22Rv1 (cell line): ENCODE measurements at regions not wholly inside any gene's neighbourhood (a gene's known extent, or its start where the extent isn't known, plus 50 kb on each side); places are given as distances from the start of the nearest gene placed in this dataset.

Source experiments
- H3K27ac ChIP-seq: fragments of 450-650 bp; 2 replicates; pipeline ENCODE4 v1.5.1; 2017
- CTCF ChIP-seq: fragments of 450-650 bp; IDR thresholded peaks from 2 replicates; pipeline ENCODE4 v1.5.1; 2017; ENCODE audit warnings: mild to moderate bottlenecking
- ZFX ChIP-seq: fragments of 450-650 bp; IDR thresholded peaks from 2 replicates; pipeline ENCODE4 v1.6.1; 2017; ENCODE audit warnings: antibody characterized with exemption, borderline replicate concordance

GRCh38 chr9:92242260-92243136, 51.0 kb downstream of the IARS1 start:
- no peak overlapping the region for H3K27ac ChIP-seq
- TF ChIP-seq ZFX (no peak), CTCF (no peak)

- no peak overlapping the region for H3K27ac ChIP-seq
- TF ChIP-seq CTCF: no peak
- no peak for TF ChIP-seq ZFX
Observed at GRCh38 chr9:92236915-92237314, 56.6 kb downstream of the IARS1 start.

- no peak overlapping the region for H3K27ac ChIP-seq
- no peak for TF ChIP-seq CTCF
- TF ChIP-seq ZFX: no peak
Observed at GRCh38 chr9:92236465-92236864, 57.0 kb downstream of the IARS1 start.

GRCh38 chr9:92234514-92234913, 59.0 kb downstream of the IARS1 start:
- TF ChIP-seq CTCF: no peak
- no peak for TF ChIP-seq ZFX

GRCh38 chr9:92232190-92232589, 61.3 kb downstream of the IARS1 start:
- no peak overlapping the region for H3K27ac ChIP-seq
- TF ChIP-seq CTCF (no peak), ZFX (no peak)

More at GRCh38 chr9:92234514-92234913, 59.0 kb downstream of the IARS1 start:
- no peak overlapping the region for H3K27ac ChIP-seq

GRCh38 chr9:92228628-92229027, 64.9 kb downstream of the IARS1 start:
- no peak overlapping the region for H3K27ac ChIP-seq
- TF ChIP-seq CTCF (no peak), ZFX (no peak)

GRCh38 chr9:92224177-92224576, 69.3 kb downstream of the IARS1 start:
- no peak overlapping the region for H3K27ac ChIP-seq
- TF ChIP-seq CTCF: no peak
- no peak for TF ChIP-seq ZFX
